Right kidney (tissue), 1 donor: ENCODE measurements at regions not wholly inside any gene's neighbourhood (a gene's known extent, or its start where the extent isn't known, plus 50 kb on each side); places are given as distances from the start of the nearest gene placed in this dataset.
"Not testable (repeated sequence)": the region's sequence is repeated elsewhere in the genome, so short reads cannot be mapped to it uniquely, and the experiment has no call there.

Experiments used
- DNase-seq: peaks from one replicate; pipeline ENCODE4 v3.0.0-alpha.2; 2016

DNA sequence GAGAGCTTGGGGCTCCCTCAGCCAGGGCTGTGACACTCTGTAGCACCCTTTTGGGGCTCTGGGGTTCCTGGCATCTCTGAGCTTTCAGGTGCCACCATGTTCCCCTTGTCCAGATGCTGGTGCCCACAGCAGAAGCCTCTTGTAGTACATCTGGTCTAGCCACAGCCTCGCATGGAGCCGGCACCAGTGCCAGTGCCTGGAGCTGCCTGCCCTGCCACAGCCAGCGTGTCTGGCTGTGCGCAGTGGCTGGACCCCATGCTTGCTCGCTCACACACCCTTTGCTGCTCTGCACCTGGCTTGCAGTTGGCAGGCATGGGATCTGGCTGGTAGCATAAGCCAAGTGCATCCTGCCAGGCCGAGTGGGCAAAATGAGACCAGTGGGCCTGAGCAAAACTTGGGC, 744.8 kb upstream of the GBE1 start:
- no peak for DNase-seq

DNA sequence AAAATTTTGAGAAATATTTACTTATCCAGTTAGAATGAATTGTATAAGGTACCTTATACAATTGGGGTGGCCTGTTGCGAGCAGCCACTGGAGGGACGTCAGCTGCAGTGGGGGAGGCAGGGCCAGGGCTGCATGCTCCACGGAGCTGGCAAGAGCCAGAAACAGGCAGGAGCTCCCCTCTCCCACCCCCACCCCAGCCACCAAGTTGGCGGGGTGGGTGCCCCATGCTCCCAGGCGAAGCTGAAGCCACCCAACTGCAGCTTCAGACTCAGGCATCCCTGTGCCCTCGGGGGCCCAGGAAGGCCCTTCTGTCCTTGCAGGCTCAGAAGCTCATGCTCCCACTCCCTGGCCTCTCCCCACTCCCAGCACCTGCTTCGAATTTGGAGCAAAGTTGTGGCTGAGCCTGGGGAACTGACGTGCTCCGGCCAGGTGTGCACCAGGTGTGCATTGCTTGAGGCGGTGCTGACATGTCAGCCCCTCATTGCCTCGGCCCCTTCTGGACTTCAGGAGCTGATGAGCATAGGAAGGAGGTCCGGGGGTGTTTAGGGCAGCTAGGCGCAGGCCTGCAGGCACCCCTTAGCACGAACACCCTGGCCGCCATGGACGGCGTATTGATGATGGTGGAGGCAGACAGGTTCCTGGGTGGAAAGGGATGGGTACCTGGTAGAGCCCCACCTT, 743.8 kb upstream of the GBE1 start:
- no peak for DNase-seq

DNA sequence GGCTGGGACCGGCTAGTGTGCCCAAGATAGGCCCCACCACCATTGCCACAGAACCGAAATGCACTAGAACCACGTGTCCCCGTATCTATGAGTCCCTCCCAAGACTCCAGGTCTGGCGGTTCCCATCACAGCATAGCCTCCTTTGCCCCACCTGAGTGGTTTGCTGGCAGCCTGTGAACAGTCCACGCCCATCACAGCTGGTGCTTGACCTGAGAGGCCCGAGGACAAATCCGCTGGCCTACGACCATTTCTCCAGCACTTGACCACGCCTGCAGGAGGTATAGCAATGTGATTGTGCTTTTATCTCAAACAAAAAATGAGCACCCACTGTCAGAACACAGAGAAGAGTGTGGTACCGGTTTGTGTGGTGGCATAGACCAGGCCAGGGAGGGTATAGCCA, 736.7 kb upstream of the GBE1 start:
- no peak for DNase-seq

DNA sequence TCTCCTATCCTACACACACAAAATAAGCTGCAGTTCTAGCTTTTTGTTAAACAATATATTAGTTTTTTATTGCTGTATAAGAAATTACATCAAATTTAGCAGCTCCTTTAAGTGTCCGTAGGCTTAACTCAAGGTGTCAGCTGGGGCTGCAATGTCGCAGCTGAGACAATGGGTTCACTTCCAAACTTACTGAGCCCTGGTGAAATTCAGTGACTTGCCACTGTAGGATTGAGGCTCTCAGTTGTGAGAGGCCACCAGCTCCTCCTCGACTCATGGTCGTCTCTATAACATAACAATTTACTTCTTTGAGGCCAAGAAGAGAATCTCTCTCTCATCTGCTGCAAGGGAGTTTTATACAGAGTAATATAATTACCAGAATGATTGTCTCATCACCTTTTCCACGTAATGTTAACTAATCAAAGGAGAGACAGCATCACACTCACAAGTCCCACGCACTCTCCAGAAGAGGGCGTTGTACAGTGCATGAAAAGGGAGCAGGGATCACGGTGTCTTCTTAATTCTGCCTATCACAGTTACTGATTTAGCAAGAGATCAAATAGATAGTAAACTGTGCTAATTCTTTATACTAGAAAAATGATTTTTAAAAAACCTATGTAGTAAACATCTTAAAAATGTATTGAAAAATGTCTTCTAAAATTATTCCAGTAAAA, 735.6 kb upstream of the GBE1 start:
- DNase-seq, result no peak

DNA sequence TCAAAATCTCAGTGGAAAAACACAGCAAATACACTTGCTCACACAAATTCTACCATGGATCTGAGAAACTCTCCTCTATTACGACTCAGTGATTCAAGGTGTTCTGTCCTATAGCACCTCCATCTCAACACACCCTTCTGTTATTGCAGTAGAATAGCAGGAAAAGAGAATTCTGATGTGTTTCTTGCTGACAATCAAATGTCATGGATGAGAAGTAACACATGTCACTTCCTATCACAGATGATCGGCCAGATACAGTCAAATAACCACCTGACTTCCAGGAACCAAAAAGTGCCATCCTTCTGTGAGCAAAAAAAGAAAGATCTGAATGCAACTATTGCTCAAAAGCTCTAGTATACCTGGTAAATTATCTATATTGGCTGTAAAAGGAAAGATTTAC, 734.2 kb upstream of the GBE1 start:
- DNase-seq, result no peak

DNA sequence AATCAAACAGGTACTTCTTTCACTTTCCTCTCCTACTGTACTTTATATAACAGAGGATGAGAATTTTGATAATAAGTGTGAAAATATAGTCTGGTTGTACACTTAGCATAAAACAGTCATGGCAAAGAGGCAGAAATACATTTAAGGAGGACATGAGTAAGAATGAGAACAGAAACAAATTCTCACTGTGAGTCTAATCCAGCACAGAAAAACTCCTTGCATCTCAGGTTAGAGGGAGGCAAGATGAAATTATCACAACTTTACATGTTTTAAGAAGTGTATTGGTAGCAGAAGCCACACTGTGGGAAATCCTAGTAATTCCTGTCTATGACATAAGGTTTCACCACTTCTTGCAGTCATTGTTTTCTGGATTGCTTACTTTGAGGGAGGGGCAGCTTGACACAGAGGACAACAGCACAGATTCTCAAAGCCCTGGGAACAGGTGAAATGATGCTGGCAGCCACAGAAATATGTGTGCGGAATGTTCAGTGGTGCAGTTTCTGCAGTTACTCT, 733.6 kb upstream of the GBE1 start:
- no peak for DNase-seq

DNA sequence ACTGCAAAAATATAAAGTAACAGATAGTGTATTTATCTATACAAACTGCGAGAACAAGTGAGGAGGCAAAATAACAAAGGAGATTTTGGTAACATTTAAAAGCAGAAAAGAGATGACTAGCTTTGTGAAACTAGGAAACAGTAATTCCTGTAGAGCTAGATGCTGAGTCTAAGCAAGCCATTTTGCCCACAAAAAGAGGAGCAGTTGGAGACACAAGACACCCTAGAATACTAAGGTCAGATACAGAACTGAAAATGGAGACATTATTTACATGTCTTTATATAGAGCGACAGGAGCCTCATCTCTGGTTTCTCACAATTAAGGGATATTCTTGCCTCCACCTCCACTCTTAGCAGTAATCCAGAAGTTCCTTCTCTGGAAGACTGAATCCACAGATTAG, 732.4 kb upstream of the GBE1 start:
- no peak for DNase-seq

DNA sequence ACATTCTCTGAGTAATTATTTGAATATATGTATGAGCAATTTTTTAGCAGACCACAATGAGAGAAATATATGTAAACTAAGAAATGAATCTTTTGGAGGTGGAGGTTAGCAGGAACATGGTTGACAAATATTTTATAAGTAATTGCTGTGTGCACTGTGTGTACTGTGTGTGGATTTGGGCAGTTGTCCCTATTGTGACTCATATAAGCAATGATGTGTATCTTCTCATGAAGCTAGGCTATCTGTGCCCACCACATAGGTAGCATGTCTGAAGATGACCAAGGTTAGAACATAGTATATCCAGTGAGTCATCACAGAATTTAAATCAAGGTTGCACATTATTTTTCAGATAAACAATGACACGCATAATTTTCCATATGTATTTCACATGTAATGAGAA, 713.9 kb upstream of the GBE1 start:
- DNase-seq, result no peak

DNA sequence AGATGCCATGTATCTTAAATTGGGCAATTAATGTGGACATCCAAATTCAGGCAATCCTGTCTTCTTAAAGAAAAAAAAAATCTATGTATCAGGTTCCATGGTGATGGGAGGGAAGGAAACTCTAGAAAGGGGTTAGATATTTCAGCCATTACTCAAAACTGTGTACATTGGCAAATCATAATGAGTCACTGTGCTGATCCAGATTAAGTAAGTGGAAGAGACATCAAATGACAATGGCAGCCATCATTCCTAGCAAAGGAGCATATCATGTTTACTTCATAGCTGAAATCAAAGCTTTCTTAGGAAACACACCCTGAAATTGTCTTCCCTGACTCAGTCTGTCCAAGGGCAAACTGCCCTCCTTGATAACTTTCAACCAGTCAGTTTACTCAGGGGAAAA, 713.3 kb upstream of the GBE1 start:
- DNase-seq, result no peak

DNA sequence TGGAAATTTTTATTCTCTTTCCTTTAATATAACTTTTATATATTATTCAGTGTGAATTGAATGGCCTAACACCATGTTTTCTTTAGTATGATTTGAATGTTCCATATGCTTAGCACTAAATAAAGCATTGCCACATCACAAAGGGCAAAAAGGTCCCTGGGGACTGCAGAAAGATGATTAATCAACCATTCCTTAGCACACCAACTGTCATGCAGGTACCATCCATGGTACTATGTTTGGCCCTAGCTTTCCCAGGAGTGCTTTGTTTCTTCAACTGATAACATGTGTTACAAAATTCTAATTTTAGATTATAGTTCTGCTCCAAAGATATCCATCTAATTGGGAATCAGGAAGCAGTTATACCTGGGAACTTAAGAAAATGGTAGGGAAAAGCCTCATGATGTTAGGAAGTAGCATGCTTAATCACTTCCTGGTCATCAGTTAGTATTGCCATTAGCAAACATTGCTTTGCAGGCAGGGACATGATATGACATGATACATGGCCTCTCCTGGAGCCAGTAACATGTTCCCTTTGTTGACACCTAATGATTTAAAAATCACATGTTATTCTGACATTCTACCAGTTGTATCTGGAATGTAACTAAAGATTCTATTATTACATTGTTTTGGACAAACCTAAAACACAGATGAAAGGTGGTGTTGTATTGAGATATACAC, 712.6 kb upstream of the GBE1 start:
- no peak for DNase-seq

DNA sequence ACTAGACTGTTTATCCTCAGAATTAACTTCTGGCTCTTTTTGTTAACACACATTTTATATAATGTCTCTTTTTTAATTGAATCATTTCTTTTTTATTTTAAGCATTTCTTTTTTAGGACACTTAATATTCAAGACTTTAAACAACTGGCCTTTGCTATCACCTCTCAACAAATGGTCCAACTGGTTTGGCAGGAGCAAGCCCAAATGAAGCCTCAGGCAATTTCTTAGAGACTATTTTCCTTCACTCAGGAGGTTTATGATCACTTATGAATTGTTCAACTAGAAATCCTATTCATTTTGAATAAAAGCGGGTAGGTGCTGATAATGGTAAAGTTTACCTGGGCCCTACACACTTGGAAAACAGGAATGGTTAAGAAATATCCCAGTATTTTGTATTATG, 705.6 kb upstream of the GBE1 start:
- DNase-seq, result no peak

DNA sequence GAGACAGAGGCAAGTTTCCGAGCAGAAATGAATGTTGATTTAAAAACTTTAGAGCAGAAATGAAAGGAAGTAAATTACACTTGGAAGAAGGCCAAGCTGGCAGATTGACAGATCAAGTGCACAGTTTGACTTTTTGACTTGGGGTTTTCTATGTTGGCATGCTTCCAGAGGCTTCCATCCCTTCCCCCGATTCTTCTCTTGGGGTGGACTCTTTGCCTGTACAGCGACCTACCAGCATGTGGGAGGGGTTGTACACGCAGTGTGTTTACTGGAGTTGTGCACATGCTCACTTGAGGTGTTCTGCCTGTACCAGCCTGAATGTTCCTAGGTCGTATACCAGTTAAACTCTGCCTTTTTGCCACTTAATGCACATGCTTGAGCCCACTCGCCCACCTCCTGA, 701.5 kb upstream of the GBE1 start:
- peak; percentile 2 for DNase-seq

DNA sequence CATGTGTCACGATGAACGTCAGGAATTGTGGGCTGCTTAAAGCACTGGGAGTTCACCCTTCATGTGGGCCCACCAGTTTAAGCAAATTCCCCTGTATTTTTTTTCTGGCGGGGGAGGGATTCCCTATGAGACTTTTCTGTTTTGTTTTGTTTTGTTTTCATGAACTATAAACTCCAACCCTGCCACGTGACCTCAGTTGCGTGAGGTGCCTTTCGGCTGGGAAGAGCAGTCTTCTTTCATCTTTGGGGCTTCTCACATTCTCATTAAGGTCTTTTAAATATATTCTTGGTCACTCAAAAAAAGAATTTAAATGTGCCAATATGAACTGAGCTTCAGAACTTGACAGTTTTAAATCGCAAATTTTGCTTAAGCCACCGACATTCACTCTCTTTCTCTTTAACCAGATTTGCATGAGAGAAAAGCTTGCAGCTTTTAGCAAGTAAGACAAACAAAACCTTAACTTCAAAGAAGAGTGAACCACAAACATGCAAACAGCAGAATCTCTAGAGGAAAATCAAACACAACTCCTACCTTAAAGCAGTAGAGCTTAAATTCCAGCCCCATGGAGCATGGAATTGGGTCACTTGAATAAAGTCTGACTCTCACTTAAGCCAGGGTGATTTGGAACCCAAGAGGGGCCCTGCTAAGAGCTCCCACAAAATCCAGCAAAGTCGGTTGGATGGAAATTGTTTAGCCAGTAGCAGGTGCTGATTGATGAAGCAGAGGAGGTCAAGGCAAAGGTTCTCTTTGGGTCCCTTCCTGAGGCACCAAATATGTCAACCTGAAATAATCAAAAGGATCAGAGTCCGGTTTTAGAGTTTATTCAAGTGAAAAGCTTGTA, 699.8 kb upstream of the GBE1 start:
- no peak for DNase-seq

DNA sequence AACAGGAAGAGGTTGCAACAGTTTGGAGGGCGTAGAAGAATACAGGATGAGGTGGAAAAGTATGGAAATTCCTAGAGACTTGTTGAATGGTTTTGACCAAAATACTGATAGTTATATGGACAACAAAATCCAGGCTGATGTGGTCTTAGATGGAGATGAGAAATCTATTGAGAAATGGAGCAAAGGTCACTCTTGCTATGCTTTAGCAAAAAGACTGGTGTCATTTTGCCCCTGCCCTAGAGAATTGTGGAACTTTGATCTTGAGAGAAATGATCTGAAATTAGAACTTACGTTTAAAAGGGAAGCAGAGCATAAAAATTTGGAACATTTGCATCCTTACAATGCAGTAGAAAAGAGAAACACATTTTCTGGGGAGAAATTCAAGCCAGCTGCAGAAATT, 686.9 kb upstream of the GBE1 start:
- DNase-seq, result no peak

DNA sequence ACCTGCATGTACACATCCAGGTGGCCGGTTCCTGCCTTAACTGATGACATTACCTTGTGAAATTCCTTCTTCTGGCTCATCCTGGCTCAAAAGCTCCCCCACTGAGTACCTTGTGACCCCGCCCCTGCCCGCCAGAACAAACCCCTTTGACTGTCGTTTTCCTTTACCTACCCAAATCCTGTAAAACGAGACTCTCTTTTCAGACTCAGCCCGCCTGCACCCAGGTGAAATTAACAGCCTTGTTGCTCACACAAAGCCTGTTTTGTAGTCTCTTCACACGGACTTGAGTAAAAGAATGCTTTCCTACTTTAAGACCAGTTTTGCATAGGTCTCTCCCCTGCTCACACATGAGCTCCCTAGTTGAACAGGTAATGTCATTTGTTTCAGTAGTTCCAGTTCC, 667.4 kb upstream of the GBE1 start:
- not testable (repeated sequence) for DNase-seq

DNA sequence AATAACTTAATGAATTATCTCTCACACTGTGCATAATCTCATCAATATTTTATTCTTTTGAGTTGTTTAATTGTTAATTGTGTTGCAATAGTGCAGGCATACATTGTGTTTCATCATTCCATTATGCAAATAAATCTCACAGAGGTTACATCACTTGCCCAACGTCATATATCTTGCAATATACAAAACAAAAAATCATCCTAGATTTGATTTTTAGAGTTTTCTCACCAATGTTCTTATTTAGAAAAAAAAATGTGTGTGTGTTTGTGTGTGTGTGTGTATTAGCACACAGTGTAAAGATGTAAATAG, 662.5 kb upstream of the GBE1 start:
- DNase-seq, result no peak

DNA sequence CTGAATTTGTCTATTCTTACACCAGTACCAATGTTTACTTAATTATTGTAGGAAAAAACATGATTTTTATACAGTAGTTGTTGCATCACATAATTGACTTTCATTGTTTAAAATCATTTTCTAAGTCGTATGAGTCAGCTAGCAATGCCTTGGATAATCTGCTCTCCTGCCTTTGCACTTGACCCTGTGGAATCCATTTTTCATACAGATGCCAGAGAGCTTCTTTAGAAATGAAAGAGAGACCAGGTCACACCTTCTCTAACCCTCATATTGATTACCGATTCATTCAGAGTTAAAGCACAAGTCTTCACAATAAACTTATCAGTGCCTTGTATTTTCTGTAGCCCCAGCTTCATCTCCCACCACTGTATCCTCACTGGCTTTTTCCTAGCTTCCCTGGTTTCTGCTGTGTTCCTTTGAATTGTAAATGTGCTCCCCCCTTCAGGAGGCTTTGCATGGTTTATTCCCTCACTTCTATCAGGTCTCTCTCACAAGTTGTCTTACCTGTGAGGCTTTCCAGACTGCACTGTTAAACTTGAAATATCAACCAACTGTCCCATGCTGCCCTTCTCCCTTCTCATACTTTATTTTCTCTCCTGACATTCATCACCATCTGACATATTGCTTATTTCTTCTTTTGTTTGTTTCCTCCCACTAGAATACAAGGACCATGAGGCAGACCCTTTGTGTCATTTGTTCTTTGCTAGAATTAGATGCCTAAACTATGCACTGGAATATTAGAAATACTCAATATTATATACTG, 662.0 kb upstream of the GBE1 start:
- no peak for DNase-seq

DNA sequence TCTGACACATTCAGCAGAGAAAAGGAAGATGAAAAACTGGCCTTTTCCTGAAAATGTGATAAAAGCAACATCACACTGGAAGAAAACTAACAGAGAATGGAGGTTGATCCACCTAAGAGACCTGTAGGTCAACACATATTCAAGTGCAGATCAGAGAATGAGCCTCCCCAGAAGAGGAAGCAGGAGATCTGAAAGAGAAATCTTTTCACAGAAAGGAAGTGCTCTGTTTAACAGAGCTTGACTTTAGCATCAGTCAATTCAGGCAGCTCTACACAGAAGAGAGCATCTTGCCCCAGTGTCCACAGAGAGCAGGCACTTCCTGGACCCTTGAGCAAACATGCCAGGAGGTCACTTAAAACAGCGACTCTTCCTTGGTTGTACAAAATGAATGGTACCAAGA, 655.4 kb upstream of the GBE1 start:
- no peak for DNase-seq

DNA sequence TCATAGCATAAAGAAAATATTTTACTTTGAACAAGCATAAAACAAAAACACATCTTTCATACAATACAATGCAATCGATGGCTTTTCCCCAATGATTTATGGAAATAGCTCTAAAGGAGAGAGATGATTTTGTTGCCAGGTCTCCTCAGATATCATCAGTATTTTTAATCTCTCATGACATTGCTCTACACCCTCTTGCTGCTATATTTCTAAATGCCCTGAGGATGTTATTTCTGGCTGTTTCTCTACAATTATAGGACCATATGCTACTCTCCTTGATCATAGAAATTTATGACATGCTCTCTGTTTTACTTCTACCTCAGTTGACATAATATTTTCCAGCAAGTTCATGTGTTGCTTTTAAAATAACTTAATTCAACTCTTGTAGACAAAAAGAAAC, 654.9 kb upstream of the GBE1 start:
- DNase-seq, result no peak

DNA sequence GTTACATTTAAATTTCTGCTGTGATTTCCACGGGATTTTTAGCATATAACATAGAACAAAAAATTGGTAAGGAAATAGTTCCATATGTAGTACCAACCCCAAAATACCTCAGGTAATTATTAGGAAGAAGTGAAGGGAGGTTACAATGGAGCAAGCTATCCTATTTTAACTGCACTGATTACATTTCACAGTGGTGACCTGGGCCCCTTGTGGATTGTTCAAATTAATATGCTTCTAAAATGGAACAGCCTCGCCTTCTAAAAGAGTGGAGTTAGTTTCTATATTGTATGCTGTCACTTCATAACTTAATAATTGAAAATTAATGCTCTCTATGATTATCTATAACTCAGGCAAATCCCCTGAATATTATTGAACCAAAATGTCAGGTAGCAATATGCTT, 651.7 kb upstream of the GBE1 start:
- DNase-seq, result no peak

DNA sequence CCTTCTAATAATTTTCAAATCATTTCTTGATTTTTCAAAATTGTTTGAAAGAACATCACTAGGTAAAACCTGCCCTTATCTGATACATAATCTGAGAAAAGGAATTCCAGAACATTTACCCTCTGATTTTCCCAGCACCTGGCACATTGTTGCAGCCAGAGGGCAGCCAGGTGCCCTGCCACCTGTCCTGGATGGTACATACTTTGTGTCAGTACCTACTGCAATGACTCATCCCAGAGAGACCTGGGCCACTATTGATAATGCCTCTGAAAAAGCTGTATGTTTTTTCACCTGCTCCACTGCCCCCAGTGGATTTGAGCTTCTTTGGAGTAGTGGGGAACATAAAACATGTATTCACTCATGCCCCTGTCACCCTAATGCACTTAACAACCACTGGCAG, 648.9 kb upstream of the GBE1 start:
- no peak for DNase-seq

DNA sequence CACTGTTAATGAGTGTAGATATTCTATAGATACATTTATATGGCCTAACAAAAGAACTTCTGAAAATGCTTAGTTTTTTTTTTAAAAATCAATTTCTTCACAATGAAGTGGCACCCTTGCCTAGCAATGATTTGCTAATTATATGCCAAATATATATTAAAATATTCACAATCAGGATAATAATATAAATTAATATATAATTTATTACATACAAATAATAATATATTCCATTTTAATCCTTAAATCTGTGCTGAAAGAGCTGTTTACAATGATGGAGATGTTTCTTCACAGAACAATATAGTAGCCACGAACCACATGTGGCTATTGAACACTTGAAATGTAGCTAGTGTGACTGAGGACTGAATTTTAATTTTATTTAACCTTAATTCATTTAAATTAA, 648.4 kb upstream of the GBE1 start:
- DNase-seq, result no peak
